ENCODE measurements at regions not wholly inside any gene's neighbourhood (a gene's known extent, or its start where the extent isn't known, plus 50 kb on each side); places are given as distances from the start of the nearest gene placed in this dataset.

DNA sequence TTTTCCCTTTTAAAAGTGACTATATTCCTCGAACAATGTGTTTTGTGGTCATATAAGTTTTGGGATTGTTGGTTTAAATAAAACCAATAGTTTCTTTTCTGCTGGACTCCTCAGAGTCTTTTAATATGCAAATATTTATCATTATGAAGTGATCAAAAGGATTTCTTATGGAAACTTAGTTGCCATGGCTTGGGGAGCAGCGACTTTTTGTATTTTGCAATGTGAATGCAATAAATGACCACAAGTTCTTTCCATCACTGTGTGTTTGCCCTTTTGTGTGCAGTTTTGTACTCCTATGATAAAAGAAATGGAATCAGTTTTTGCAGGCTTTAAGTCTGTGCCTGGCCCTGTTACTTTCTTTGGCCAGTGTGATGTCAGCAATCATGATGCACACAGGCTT lies 68.5 kb upstream of the NUDT6 start:
- TF ChIP-seq, protein P1, sequence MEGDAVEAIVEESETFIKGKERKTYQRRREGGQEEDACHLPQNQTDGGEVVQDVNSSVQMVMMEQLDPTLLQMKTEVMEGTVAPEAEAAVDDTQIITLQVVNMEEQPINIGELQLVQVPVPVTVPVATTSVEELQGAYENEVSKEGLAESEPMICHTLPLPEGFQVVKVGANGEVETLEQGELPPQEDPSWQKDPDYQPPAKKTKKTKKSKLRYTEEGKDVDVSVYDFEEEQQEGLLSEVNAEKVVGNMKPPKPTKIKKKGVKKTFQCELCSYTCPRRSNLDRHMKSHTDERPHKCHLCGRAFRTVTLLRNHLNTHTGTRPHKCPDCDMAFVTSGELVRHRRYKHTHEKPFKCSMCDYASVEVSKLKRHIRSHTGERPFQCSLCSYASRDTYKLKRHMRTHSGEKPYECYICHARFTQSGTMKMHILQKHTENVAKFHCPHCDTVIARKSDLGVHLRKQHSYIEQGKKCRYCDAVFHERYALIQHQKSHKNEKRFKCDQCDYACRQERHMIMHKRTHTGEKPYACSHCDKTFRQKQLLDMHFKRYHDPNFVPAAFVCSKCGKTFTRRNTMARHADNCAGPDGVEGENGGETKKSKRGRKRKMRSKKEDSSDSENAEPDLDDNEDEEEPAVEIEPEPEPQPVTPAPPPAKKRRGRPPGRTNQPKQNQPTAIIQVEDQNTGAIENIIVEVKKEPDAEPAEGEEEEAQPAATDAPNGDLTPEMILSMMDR (IDR thresholded peaks at IDR 0.05), result no peak
- no peak for TF ChIP-seq POLR2AphosphoS5 (IDR thresholded peaks at IDR 0.05)
